ENCODE measurements at regions not wholly inside any gene's neighbourhood (a gene's known extent, or its start where the extent isn't known, plus 50 kb on each side); places are given as distances from the start of the nearest gene placed in this dataset.

DNA sequence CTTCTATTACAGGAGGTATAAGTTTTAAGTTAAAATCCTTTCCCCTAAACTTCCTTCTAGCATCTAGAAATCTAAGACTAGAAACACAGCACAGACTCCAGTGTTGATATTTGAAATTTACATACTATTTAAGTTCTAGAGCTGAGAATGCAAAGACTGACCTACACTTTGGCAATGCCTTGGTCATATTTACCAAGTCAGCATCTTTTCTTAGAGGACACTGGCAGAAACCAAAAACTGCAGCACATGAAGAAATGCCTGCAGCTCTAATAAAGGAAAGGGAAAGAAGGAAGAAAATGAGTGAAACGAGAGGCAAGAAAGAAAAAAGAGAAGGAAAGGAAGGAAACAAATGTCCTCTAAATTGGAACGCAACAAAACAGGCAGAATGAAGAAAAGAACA is 443.7 kb upstream of the RASGEF1B start:
- no CpG with 5 or more reads among the region's 2 CpGs for WGBS (ENCODE audit: extremely low coverage, insufficient coverage, low lambda C conversion rate)
- no peak overlapping the region for H2BK15ac ChIP-seq (replicated peaks; ENCODE audit: low read depth)

DNA sequence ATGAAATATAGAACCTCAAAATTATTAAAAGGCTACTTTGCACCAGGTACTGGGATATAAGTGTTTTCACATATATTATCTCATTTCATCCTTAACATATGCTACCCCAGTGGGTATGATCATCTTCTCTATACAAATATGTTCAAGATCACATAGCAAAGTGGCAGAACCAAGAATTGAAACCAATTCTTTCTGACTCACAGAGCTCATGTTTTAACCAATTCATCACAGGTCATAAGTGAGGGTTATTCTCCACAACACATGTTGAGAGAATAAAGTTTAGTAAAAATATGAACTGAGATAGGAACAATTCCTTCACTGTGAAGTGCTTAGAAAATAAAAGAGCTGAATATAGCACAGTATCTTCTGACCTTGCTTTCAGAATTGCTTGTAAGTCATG is 442.9 kb upstream of the RASGEF1B start:
- no peak overlapping the region for H3K18ac ChIP-seq (ENCODE audit: low read length)
- H3K4me1 ChIP-seq (ENCODE audit: control insufficient read depth, low read depth, low read length): no peaks in the 10 kb centered on the region
- no peak overlapping the region for H4K5ac ChIP-seq (ENCODE audit: low read length)
- no peaks in the 10 kb centered on the region for H3K27me3 ChIP-seq (ENCODE audit: insufficient read depth, low read length, poor library complexity)
- no peak overlapping the region for H3K4me3 ChIP-seq (ENCODE audit: low read length)
- H3K9ac ChIP-seq (ENCODE audit: low read length): no peak overlapping the region
- H2AK5ac ChIP-seq (ENCODE audit: low read length): no peak overlapping the region
- no peak overlapping the region for H3K4ac ChIP-seq (ENCODE audit: low read depth, low read length)
- no peaks in the 10 kb centered on the region for H3K36me3 ChIP-seq (ENCODE audit: control insufficient read depth, insufficient read depth, low read length)
- H2BK120ac ChIP-seq (ENCODE audit: low read depth, low read length): no peak overlapping the region
- H4K8ac ChIP-seq (ENCODE audit: low read depth, low read length): no peak overlapping the region
- no peak overlapping the region for H2BK15ac ChIP-seq (replicated peaks; ENCODE audit: low read depth)
- no peak overlapping the region for H3K27ac ChIP-seq (ENCODE audit: low read depth, low read length)
- H3K56ac ChIP-seq (ENCODE audit: low read length): no peak overlapping the region
- H3K79me2 ChIP-seq (ENCODE audit: control insufficient read depth, insufficient read depth, low read length): no peaks in the 10 kb centered on the region
- no peaks in the 10 kb centered on the region for H3K79me1 ChIP-seq (ENCODE audit: low read length)
- H3K4me2 ChIP-seq (ENCODE audit: low read length): no peak overlapping the region
- H3K23ac ChIP-seq (ENCODE audit: low read length): no peak overlapping the region
- DNase-seq: no peak
- H2BK5ac ChIP-seq (ENCODE audit: low read length): no peak overlapping the region

More for the DNA sequence above, 443.7 kb upstream of the RASGEF1B start:
- Histone ChIP-seq H3K79me2 (ENCODE audit: control insufficient read depth, insufficient read depth, low read length) (no peaks in the 10 kb centered on the region), H3K27me3 (ENCODE audit: insufficient read depth, low read length, poor library complexity) (no peaks in the 10 kb centered on the region), H3K27ac (ENCODE audit: low read depth, low read length) (no peak overlapping the region), H3K4me3 (ENCODE audit: low read length) (no peak overlapping the region), H2BK5ac (ENCODE audit: low read length) (no peak overlapping the region), H2AK5ac (ENCODE audit: low read length) (no peak overlapping the region), H3K79me1 (ENCODE audit: low read length) (no peaks in the 10 kb centered on the region), H3K4ac (ENCODE audit: low read depth, low read length) (no peak overlapping the region), H3K23ac (ENCODE audit: low read length) (no peak overlapping the region), H2BK120ac (ENCODE audit: low read depth, low read length) (no peak overlapping the region), H3K56ac (ENCODE audit: low read length) (no peak overlapping the region), H3K36me3 (ENCODE audit: control insufficient read depth, insufficient read depth, low read length) (no peaks in the 10 kb centered on the region), H3K18ac (ENCODE audit: low read length) (no peak overlapping the region), H4K5ac (ENCODE audit: low read length) (no peak overlapping the region), H3K4me2 (ENCODE audit: low read length) (no peak overlapping the region), H3K9ac (ENCODE audit: low read length) (no peak overlapping the region), H3K4me1 (ENCODE audit: control insufficient read depth, low read depth, low read length) (no peaks in the 10 kb centered on the region), H4K8ac (ENCODE audit: low read depth, low read length) (no peak overlapping the region)
- no peak for DNase-seq

- Histone ChIP-seq H2BK15ac (replicated peaks; ENCODE audit: low read depth) (peak overlapping the region; percentile 41), H3K4me1 (ENCODE audit: control insufficient read depth, low read depth, low read length) (no peaks in the 10 kb centered on the region), H3K18ac (ENCODE audit: low read length) (peak overlapping the region; percentile 53), H3K4me3 (ENCODE audit: low read length) (no peak overlapping the region), H4K8ac (ENCODE audit: low read depth, low read length) (no peak overlapping the region), H3K4me2 (ENCODE audit: low read length) (peak overlapping the region; percentile 24), H3K79me2 (ENCODE audit: control insufficient read depth, insufficient read depth, low read length) (no peaks in the 10 kb centered on the region), H2BK120ac (ENCODE audit: low read depth, low read length) (no peak overlapping the region), H3K4ac (ENCODE audit: low read depth, low read length) (peak overlapping the region; percentile 87), H2AK5ac (ENCODE audit: low read length) (no peak overlapping the region), H3K56ac (ENCODE audit: low read length) (peak overlapping the region; percentile 20), H3K36me3 (ENCODE audit: control insufficient read depth, insufficient read depth, low read length) (no peaks in the 10 kb centered on the region), H3K23ac (ENCODE audit: low read length) (no peak overlapping the region), H3K79me1 (ENCODE audit: low read length) (no peaks in the 10 kb centered on the region), H4K5ac (ENCODE audit: low read length) (no peak overlapping the region), H3K9ac (ENCODE audit: low read length) (no peak overlapping the region), H2BK5ac (ENCODE audit: low read length) (no peak overlapping the region), H3K27me3 (ENCODE audit: insufficient read depth, low read length, poor library complexity) (no peaks in the 10 kb centered on the region), H3K27ac (ENCODE audit: low read depth, low read length) (no peak overlapping the region)
- no CpG with 5 or more reads among the region's 12 CpGs for WGBS (ENCODE audit: extremely low coverage, insufficient coverage, low lambda C conversion rate)
- peak; percentile 94 for DNase-seq
Measured at GRCh38 chr4:81913427-81913879, 441.7 kb upstream of the RASGEF1B start.

- no peak overlapping the region for H2AK5ac ChIP-seq (ENCODE audit: low read length)
- no peak overlapping the region for H3K4me2 ChIP-seq (ENCODE audit: low read length)
- H3K36me3 ChIP-seq (ENCODE audit: control insufficient read depth, insufficient read depth, low read length): no peaks in the 10 kb centered on the region
- no peak overlapping the region for H3K23ac ChIP-seq (ENCODE audit: low read length)
- no peak overlapping the region for H3K18ac ChIP-seq (ENCODE audit: low read length)
- no peak overlapping the region for H2BK120ac ChIP-seq (ENCODE audit: low read depth, low read length)
- H2BK5ac ChIP-seq (ENCODE audit: low read length): no peak overlapping the region
- no peak overlapping the region for H2BK15ac ChIP-seq (replicated peaks; ENCODE audit: low read depth)
- H3K9ac ChIP-seq (ENCODE audit: low read length): no peak overlapping the region
- H3K79me1 ChIP-seq (ENCODE audit: low read length): no peaks in the 10 kb centered on the region
- H3K56ac ChIP-seq (ENCODE audit: low read length): no peak overlapping the region
- H4K5ac ChIP-seq (ENCODE audit: low read length): no peak overlapping the region
- no peaks in the 10 kb centered on the region for H3K79me2 ChIP-seq (ENCODE audit: control insufficient read depth, insufficient read depth, low read length)
- DNase-seq: no peak
- H3K4ac ChIP-seq (ENCODE audit: low read depth, low read length): no peak overlapping the region
- H3K4me3 ChIP-seq (ENCODE audit: low read length): no peak overlapping the region
- H3K27ac ChIP-seq (ENCODE audit: low read depth, low read length): no peak overlapping the region
- no peaks in the 10 kb centered on the region for H3K27me3 ChIP-seq (ENCODE audit: insufficient read depth, low read length, poor library complexity)
- WGBS (ENCODE audit: extremely low coverage, insufficient coverage, low lambda C conversion rate): no CpG with 5 or more reads among the region's 1 CpG
- H3K4me1 ChIP-seq (ENCODE audit: control insufficient read depth, low read depth, low read length): no peaks in the 10 kb centered on the region
- no peak overlapping the region for H4K8ac ChIP-seq (ENCODE audit: low read depth, low read length)
Measured at GRCh38 chr4:81912376-81913030, 440.8 kb upstream of the RASGEF1B start.

GRCh38 chr4:81906905-81907304 is 435.2 kb upstream of the RASGEF1B start:
- Histone ChIP-seq H3K27ac (ENCODE audit: low read depth, low read length) (no peak overlapping the region), H4K8ac (ENCODE audit: low read depth, low read length) (no peak overlapping the region), H3K9ac (ENCODE audit: low read length) (no peak overlapping the region), H4K5ac (ENCODE audit: low read length) (no peak overlapping the region), H3K36me3 (ENCODE audit: control insufficient read depth, insufficient read depth, low read length) (no peaks in the 10 kb centered on the region), H3K27me3 (ENCODE audit: insufficient read depth, low read length, poor library complexity) (no peaks in the 10 kb centered on the region), H3K4ac (ENCODE audit: low read depth, low read length) (no peak overlapping the region), H2BK15ac (replicated peaks; ENCODE audit: low read depth) (no peak overlapping the region), H3K18ac (ENCODE audit: low read length) (no peak overlapping the region), H2BK5ac (ENCODE audit: low read length) (no peak overlapping the region), H2BK120ac (ENCODE audit: low read depth, low read length) (no peak overlapping the region), H3K4me2 (ENCODE audit: low read length) (no peak overlapping the region), H3K79me1 (ENCODE audit: low read length) (no peaks in the 10 kb centered on the region), H3K4me3 (ENCODE audit: low read length) (no peak overlapping the region), H3K56ac (ENCODE audit: low read length) (no peak overlapping the region), H3K23ac (ENCODE audit: low read length) (no peak overlapping the region), H3K4me1 (ENCODE audit: control insufficient read depth, low read depth, low read length) (no peaks in the 10 kb centered on the region), H2AK5ac (ENCODE audit: low read length) (no peak overlapping the region), H3K79me2 (ENCODE audit: control insufficient read depth, insufficient read depth, low read length) (no peaks in the 10 kb centered on the region)
- DNase-seq: no peak
- no CpG with 5 or more reads among the region's 1 CpG for WGBS (ENCODE audit: extremely low coverage, insufficient coverage, low lambda C conversion rate)

- Histone ChIP-seq H3K18ac (ENCODE audit: low read length) (no peak overlapping the region), H2BK120ac (ENCODE audit: low read depth, low read length) (no peak overlapping the region), H3K27ac (ENCODE audit: low read depth, low read length) (no peak overlapping the region), H3K4me3 (ENCODE audit: low read length) (no peak overlapping the region), H3K79me2 (ENCODE audit: control insufficient read depth, insufficient read depth, low read length) (no peaks in the 10 kb centered on the region), H2BK15ac (replicated peaks; ENCODE audit: low read depth) (no peak overlapping the region), H3K27me3 (ENCODE audit: insufficient read depth, low read length, poor library complexity) (no peaks in the 10 kb centered on the region), H3K4me2 (ENCODE audit: low read length) (no peak overlapping the region), H3K4ac (ENCODE audit: low read depth, low read length) (no peak overlapping the region), H3K4me1 (ENCODE audit: control insufficient read depth, low read depth, low read length) (no peaks in the 10 kb centered on the region), H4K8ac (ENCODE audit: low read depth, low read length) (no peak overlapping the region), H4K5ac (ENCODE audit: low read length) (no peak overlapping the region), H2BK5ac (ENCODE audit: low read length) (no peak overlapping the region), H3K56ac (ENCODE audit: low read length) (no peak overlapping the region), H3K36me3 (ENCODE audit: control insufficient read depth, insufficient read depth, low read length) (no peaks in the 10 kb centered on the region), H3K23ac (ENCODE audit: low read length) (no peak overlapping the region), H3K9ac (ENCODE audit: low read length) (no peak overlapping the region), H3K79me1 (ENCODE audit: low read length) (no peaks in the 10 kb centered on the region), H2AK5ac (ENCODE audit: low read length) (no peak overlapping the region)
- WGBS (ENCODE audit: extremely low coverage, insufficient coverage, low lambda C conversion rate): no CpG with 5 or more reads among the region's 2 CpGs
- no peak for DNase-seq
Measured at GRCh38 chr4:81905971-81906370, 434.3 kb upstream of the RASGEF1B start.

All from mesendoderm (in vitro differentiated cells).